NAMALWA (cell line): ENCODE measurements at regions not wholly inside any gene's neighbourhood (a gene's known extent, or its start where the extent isn't known, plus 50 kb on each side); places are given as distances from the start of the nearest gene placed in this dataset.

Experiments
- DNase-seq: peaks from one replicate; pipeline ENCODE4 v3.0.0-alpha.2; 2015; ENCODE audit warnings: low spot score

- DNase-seq: no peak
These were observed 665.6 kb downstream of the SLITRK1 start for GRCh38 chr13:83216479-83217245.

GRCh38 chr13:83215627-83216026 lies 666.6 kb downstream of the SLITRK1 start:
- no peak for DNase-seq

GRCh38 chr13:83214452-83214851 lies 667.8 kb downstream of the SLITRK1 start:
- DNase-seq: no peak

GRCh38 chr13:83211301-83211700 lies 671.0 kb downstream of the SLITRK1 start:
- no peak for DNase-seq

- DNase-seq: no peak
These were observed 677.4 kb downstream of the SLITRK1 start for GRCh38 chr13:83204886-83205285.

GRCh38 chr13:83201506-83201905 lies 680.8 kb downstream of the SLITRK1 start:
- DNase-seq: no peak

GRCh38 chr13:83197316-83197715 lies 685.0 kb downstream of the SLITRK1 start:
- no peak for DNase-seq

- no peak for DNase-seq
These were observed 692.3 kb downstream of the SLITRK1 start for GRCh38 chr13:83190020-83190419.

GRCh38 chr13:83184819-83185218 lies 697.5 kb downstream of the SLITRK1 start:
- no peak for DNase-seq

- DNase-seq: no peak
These were observed 698.2 kb downstream of the SLITRK1 start for GRCh38 chr13:83184150-83184475.

- DNase-seq: no peak
These were observed 698.7 kb downstream of the SLITRK1 start for GRCh38 chr13:83183439-83184149.

- DNase-seq: no peak
These were observed 699.4 kb downstream of the SLITRK1 start for GRCh38 chr13:83182845-83183244.

GRCh38 chr13:83178008-83178407 lies 704.3 kb downstream of the SLITRK1 start:
- no peak for DNase-seq

GRCh38 chr13:83168590-83168989 lies 713.7 kb downstream of the SLITRK1 start:
- DNase-seq: no peak

- DNase-seq: no peak
These were observed 715.1 kb downstream of the SLITRK1 start for GRCh38 chr13:83167203-83167602.

GRCh38 chr13:83166550-83166949 lies 715.7 kb downstream of the SLITRK1 start:
- DNase-seq: no peak

- peak; percentile 42 for DNase-seq
These were observed 719.8 kb downstream of the SLITRK1 start for GRCh38 chr13:83162493-83162892.

GRCh38 chr13:83153848-83154247 lies 728.4 kb downstream of the SLITRK1 start:
- no peak for DNase-seq

GRCh38 chr13:83151308-83151660 lies 731.0 kb downstream of the SLITRK1 start:
- no peak for DNase-seq

GRCh38 chr13:83150616-83151307 lies 731.5 kb downstream of the SLITRK1 start:
- peak; percentile 10 for DNase-seq

GRCh38 chr13:83136660-83137059 lies 745.6 kb downstream of the SLITRK1 start:
- no peak for DNase-seq

GRCh38 chr13:83125791-83126190 lies 756.5 kb downstream of the SLITRK1 start:
- no peak for DNase-seq

GRCh38 chr13:83121896-83122295 lies 760.4 kb downstream of the SLITRK1 start:
- no peak for DNase-seq
